GM18507 (cell line): ENCODE measurements at regions not wholly inside any gene's neighbourhood (a gene's known extent, or its start where the extent isn't known, plus 50 kb on each side); places are given as distances from the start of the nearest gene placed in this dataset.

ENCODE experiments used
- DNase-seq: peaks from one replicate; pipeline ENCODE4 v3.0.0; 2011; ENCODE audit warnings: low read depth; ENCODE audit not compliant: insufficient read length; ENCODE audit errors: extremely low spot score
- FAIRE-seq: peaks from 2 replicates; lab custom pipeline; 2011; peaks lifted over from hg19 to GRCh38; lab: Jason Lieb, UNC

GRCh38 chr18:67092141-67092540 lies 424.4 kb downstream of the DSEL start:
- FAIRE-seq (no peak), DNase-seq (no peak)

- FAIRE-seq = no peak
- no peak for DNase-seq
Measured at GRCh38 chr18:67081482-67082211, 434.9 kb downstream of the DSEL start.

- FAIRE-seq = no peak
- no peak for DNase-seq
Measured at GRCh38 chr18:67080601-67081000, 435.9 kb downstream of the DSEL start.

GRCh38 chr18:67074309-67074708 lies 442.2 kb downstream of the DSEL start:
- FAIRE-seq (no peak), DNase-seq (no peak)

- FAIRE-seq = no peak
- DNase-seq = no peak
Measured at GRCh38 chr18:67072791-67073190, 443.7 kb downstream of the DSEL start.

- FAIRE-seq = no peak
- no peak for DNase-seq
Measured at GRCh38 chr18:67068608-67069007, 447.9 kb downstream of the DSEL start.

GRCh38 chr18:67047334-67047733 lies 443.4 kb upstream of the CDH19 start:
- DNase-seq (no peak), FAIRE-seq (no peak)

GRCh38 chr18:67043276-67043675 lies 439.4 kb upstream of the CDH19 start:
- FAIRE-seq = no peak
- no peak for DNase-seq

GRCh38 chr18:67041334-67041733 lies 437.4 kb upstream of the CDH19 start:
- DNase-seq (no peak), FAIRE-seq (no peak)

- FAIRE-seq (no peak), DNase-seq (no peak)
Measured at GRCh38 chr18:67035026-67035425, 431.1 kb upstream of the CDH19 start.

GRCh38 chr18:67023059-67023458 lies 419.2 kb upstream of the CDH19 start:
- FAIRE-seq (no peak), DNase-seq (no peak)

- DNase-seq (no peak), FAIRE-seq (no peak)
Measured at GRCh38 chr18:67010919-67011318, 407.0 kb upstream of the CDH19 start.

- DNase-seq (no peak), FAIRE-seq (no peak)
Measured at GRCh38 chr18:67007999-67008398, 404.1 kb upstream of the CDH19 start.

- FAIRE-seq (no peak), DNase-seq (no peak)
Measured at GRCh38 chr18:67007085-67007484, 403.2 kb upstream of the CDH19 start.

GRCh38 chr18:67001052-67001451 lies 397.2 kb upstream of the CDH19 start:
- FAIRE-seq (no peak), DNase-seq (no peak)

GRCh38 chr18:66999003-66999402 lies 395.1 kb upstream of the CDH19 start:
- DNase-seq = no peak
- FAIRE-seq = no peak

GRCh38 chr18:66995270-66995669 lies 391.4 kb upstream of the CDH19 start:
- no peak for DNase-seq
- no peak for FAIRE-seq

GRCh38 chr18:66994790-66995189 lies 390.9 kb upstream of the CDH19 start:
- DNase-seq (no peak), FAIRE-seq (no peak)

- no peak for DNase-seq
Measured at GRCh38 chr18:66993492-66993891, 389.6 kb upstream of the CDH19 start.

GRCh38 chr18:66990909-66991308 lies 387.0 kb upstream of the CDH19 start:
- DNase-seq (no peak), FAIRE-seq (no peak)

More at GRCh38 chr18:66993492-66993891, 389.6 kb upstream of the CDH19 start:
- no peak for FAIRE-seq

GRCh38 chr18:66979009-66979408 lies 375.1 kb upstream of the CDH19 start:
- no peak for DNase-seq

GRCh38 chr18:66972681-66973080 lies 368.8 kb upstream of the CDH19 start:
- no peak for FAIRE-seq
- no peak for DNase-seq

More at GRCh38 chr18:66979009-66979408, 375.1 kb upstream of the CDH19 start:
- no peak for FAIRE-seq
